ENCODE measurements at regions not wholly inside any gene's neighbourhood (a gene's known extent, or its start where the extent isn't known, plus 50 kb on each side); places are given as distances from the start of the nearest gene placed in this dataset.
"Not testable (repeated sequence)": the region's sequence is repeated elsewhere in the genome, so short reads cannot be mapped to it uniquely, and the experiment has no call there.

- no peak for TF ChIP-seq CTCF (conservative IDR thresholded peaks at IDR 0.05)
- no peak overlapping the region for H3K4me3 Mint-ChIP-seq
- no peaks in the 10 kb centered on the region for H3K36me3 Mint-ChIP-seq
- H3K9me3 Mint-ChIP-seq = no peaks in the 10 kb centered on the region
- peaks cover 8% of the 10 kb centered on the region for H3K27me3 Mint-ChIP-seq
- DNase-seq (ENCODE audit: extremely low spot score, unreplicated experiment) = no peak
- no peaks in the 10 kb centered on the region for H3K4me1 Mint-ChIP-seq (ENCODE audit: unreplicated experiment)
- H3K27ac Mint-ChIP-seq = no peak overlapping the region
Observed at GRCh38 chr14:88985654-88986053, 161.2 kb downstream of the TTC8 start.

- no peak overlapping the region for H3K27ac Mint-ChIP-seq
- TF ChIP-seq CTCF (conservative IDR thresholded peaks at IDR 0.05) = no peak
- H3K4me1 Mint-ChIP-seq (ENCODE audit: unreplicated experiment) = no peaks in the 10 kb centered on the region
- no peaks in the 10 kb centered on the region for H3K9me3 Mint-ChIP-seq
- H3K36me3 Mint-ChIP-seq = no peaks in the 10 kb centered on the region
- peaks cover 8% of the 10 kb centered on the region for H3K27me3 Mint-ChIP-seq
- H3K4me3 Mint-ChIP-seq = no peak overlapping the region
- DNase-seq (ENCODE audit: extremely low spot score, unreplicated experiment) = no peak
Observed at GRCh38 chr14:88986146-88986841, 161.8 kb downstream of the TTC8 start.

GRCh38 chr14:88986908-88987307 lies 162.5 kb downstream of the TTC8 start:
- not testable (repeated sequence) for H3K27me3 Mint-ChIP-seq; DNase-seq (ENCODE audit: extremely low spot score, unreplicated experiment); H3K4me1 Mint-ChIP-seq (ENCODE audit: unreplicated experiment); H3K36me3 Mint-ChIP-seq; H3K27ac Mint-ChIP-seq; H3K9me3 Mint-ChIP-seq; H3K4me3 Mint-ChIP-seq

GRCh38 chr14:88987516-88987915 lies 163.1 kb downstream of the TTC8 start:
- H3K4me3 Mint-ChIP-seq = no peak overlapping the region
- no peak overlapping the region for H3K27ac Mint-ChIP-seq
- peaks cover 13% of the 10 kb centered on the region for H3K27me3 Mint-ChIP-seq
- no peaks in the 10 kb centered on the region for H3K4me1 Mint-ChIP-seq (ENCODE audit: unreplicated experiment)
- no peak for DNase-seq (ENCODE audit: extremely low spot score, unreplicated experiment)
- H3K36me3 Mint-ChIP-seq = no peaks in the 10 kb centered on the region
- TF ChIP-seq CTCF (conservative IDR thresholded peaks at IDR 0.05) = no peak
- H3K9me3 Mint-ChIP-seq = no peaks in the 10 kb centered on the region

GRCh38 chr14:88989911-88990310 lies 165.5 kb downstream of the TTC8 start:
- Mint-ChIP-seq H3K27ac (no peak overlapping the region), H3K27me3 (peaks cover 15% of the 10 kb centered on the region)

GRCh38 chr14:88990856-88991255 lies 166.4 kb downstream of the TTC8 start:
- Mint-ChIP-seq H3K27ac (no peak overlapping the region), H3K4me3 (no peak overlapping the region), H3K27me3 (peaks cover 14% of the 10 kb centered on the region), H3K36me3 (no peaks in the 10 kb centered on the region), H3K4me1 (ENCODE audit: unreplicated experiment) (no peaks in the 10 kb centered on the region), H3K9me3 (no peaks in the 10 kb centered on the region)
- no peak for TF ChIP-seq CTCF (conservative IDR thresholded peaks at IDR 0.05)
- DNase-seq (ENCODE audit: extremely low spot score, unreplicated experiment) = no peak

More at GRCh38 chr14:88989911-88990310, 165.5 kb downstream of the TTC8 start:
- DNase-seq (ENCODE audit: extremely low spot score, unreplicated experiment) = no peak
- Mint-ChIP-seq H3K4me1 (ENCODE audit: unreplicated experiment) (no peaks in the 10 kb centered on the region), H3K4me3 (no peak overlapping the region), H3K9me3 (no peaks in the 10 kb centered on the region), H3K36me3 (no peaks in the 10 kb centered on the region)
- TF ChIP-seq CTCF (conservative IDR thresholded peaks at IDR 0.05) = no peak

All from type B pancreatic cell (in vitro differentiated cells).